MM.1S (cell line): ENCODE measurements at regions not wholly inside any gene's neighbourhood (a gene's known extent, or its start where the extent isn't known, plus 50 kb on each side); places are given as distances from the start of the nearest gene placed in this dataset.

Experiments used
- EZH2 ChIP-seq: fragments of 300-600 bp; sonication (generic); optimal IDR thresholded peaks from 2 replicates; pipeline ENCODE3; 2017; ENCODE audit warnings: low read depth, mild to moderate bottlenecking, antibody characterized with exemption, low read length, mixed read lengths
- EZH2phosphoT487 ChIP-seq: fragments of 300-600 bp; sonication (generic); IDR thresholded peaks from 2 replicates; pipeline ENCODE4 v1.6.1; 2018; ENCODE audit warnings: antibody characterized with exemption, low read length
- TF ChIP-seq, protein P1 (sequence below): fragments of 300-600 bp; sonication (generic); IDR thresholded peaks from 2 replicates; pipeline ENCODE4 v1.5.1; 2016; ENCODE audit warnings: antibody characterized with exemption, low read length, mixed read lengths

DNA sequence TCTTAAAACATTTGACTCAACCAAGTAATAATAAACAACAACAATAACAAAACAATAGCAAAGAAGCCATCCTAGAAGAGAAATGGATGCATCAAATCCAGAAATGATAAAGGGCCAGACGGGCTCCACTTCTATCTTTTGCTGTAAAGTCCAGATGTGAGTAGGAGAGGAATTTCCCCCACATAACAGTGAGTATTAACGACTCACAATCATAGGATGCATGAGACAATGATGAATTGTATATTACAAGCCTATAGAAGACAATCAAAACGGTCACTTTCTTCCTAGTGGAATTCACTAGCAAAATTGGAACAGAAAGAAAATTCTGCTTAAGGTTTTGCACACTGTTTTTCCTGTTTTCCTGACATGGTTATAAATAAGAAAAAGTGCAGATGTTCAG is 97.0 kb upstream of the PREP start:
- TF ChIP-seq, protein P1, sequence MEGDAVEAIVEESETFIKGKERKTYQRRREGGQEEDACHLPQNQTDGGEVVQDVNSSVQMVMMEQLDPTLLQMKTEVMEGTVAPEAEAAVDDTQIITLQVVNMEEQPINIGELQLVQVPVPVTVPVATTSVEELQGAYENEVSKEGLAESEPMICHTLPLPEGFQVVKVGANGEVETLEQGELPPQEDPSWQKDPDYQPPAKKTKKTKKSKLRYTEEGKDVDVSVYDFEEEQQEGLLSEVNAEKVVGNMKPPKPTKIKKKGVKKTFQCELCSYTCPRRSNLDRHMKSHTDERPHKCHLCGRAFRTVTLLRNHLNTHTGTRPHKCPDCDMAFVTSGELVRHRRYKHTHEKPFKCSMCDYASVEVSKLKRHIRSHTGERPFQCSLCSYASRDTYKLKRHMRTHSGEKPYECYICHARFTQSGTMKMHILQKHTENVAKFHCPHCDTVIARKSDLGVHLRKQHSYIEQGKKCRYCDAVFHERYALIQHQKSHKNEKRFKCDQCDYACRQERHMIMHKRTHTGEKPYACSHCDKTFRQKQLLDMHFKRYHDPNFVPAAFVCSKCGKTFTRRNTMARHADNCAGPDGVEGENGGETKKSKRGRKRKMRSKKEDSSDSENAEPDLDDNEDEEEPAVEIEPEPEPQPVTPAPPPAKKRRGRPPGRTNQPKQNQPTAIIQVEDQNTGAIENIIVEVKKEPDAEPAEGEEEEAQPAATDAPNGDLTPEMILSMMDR, result no peak
- TF ChIP-seq EZH2phosphoT487, result no peak
- TF ChIP-seq EZH2, result no peak
